ENCODE measurements at regions not wholly inside any gene's neighbourhood (a gene's known extent, or its start where the extent isn't known, plus 50 kb on each side); places are given as distances from the start of the nearest gene placed in this dataset.
"Not testable (repeated sequence)": the region's sequence is repeated elsewhere in the genome, so short reads cannot be mapped to it uniquely, and the experiment has no call there.

GRCh38 chr6:157753801-157754200, 69.2 kb upstream of the SNX9 start:
- not testable (repeated sequence) for TF ChIP-seq CTCF, POLR2A (IDR thresholded peaks at IDR 0.05)
